ENCODE measurements at regions not wholly inside any gene's neighbourhood (a gene's known extent, or its start where the extent isn't known, plus 50 kb on each side); places are given as distances from the start of the nearest gene placed in this dataset.

- Histone ChIP-seq H3K9me3 (ENCODE audit: control insufficient read depth in 4 of 4, low read length in 3 of 4) (no peaks in the 10 kb centered on the region), H3K4me3 (ENCODE audit: low read depth in 1 of 3, low read length in 3 of 3) (no peak overlapping the region), H3K36me3 (ENCODE audit: control insufficient read depth in 4 of 4, insufficient read depth in 3 of 4, low read depth in 1 of 4, low read length in 3 of 4) (no peaks in the 10 kb centered on the region), H3K27me3 (ENCODE audit: control insufficient read depth in 4 of 4, insufficient read depth in 4 of 4, low read length in 3 of 4) (no peaks in the 10 kb centered on the region), H3K4me1 (ENCODE audit: control insufficient read depth in 4 of 4, insufficient read depth in 4 of 4, low read length in 3 of 4) (no peaks in the 10 kb centered on the region), H3K27ac (ENCODE audit: low read depth in 1 of 2, low read length in 2 of 2) (no peak overlapping the region), H3K9ac (ENCODE audit: low read depth in 1 of 2, low read length in 2 of 2) (no peak overlapping the region)
- DNase-seq (ENCODE audit: low spot score) = no peak
- no peak for TF ChIP-seq FOXA1 (IDR thresholded peaks at IDR 0.05)
- TF ChIP-seq, protein P1, sequence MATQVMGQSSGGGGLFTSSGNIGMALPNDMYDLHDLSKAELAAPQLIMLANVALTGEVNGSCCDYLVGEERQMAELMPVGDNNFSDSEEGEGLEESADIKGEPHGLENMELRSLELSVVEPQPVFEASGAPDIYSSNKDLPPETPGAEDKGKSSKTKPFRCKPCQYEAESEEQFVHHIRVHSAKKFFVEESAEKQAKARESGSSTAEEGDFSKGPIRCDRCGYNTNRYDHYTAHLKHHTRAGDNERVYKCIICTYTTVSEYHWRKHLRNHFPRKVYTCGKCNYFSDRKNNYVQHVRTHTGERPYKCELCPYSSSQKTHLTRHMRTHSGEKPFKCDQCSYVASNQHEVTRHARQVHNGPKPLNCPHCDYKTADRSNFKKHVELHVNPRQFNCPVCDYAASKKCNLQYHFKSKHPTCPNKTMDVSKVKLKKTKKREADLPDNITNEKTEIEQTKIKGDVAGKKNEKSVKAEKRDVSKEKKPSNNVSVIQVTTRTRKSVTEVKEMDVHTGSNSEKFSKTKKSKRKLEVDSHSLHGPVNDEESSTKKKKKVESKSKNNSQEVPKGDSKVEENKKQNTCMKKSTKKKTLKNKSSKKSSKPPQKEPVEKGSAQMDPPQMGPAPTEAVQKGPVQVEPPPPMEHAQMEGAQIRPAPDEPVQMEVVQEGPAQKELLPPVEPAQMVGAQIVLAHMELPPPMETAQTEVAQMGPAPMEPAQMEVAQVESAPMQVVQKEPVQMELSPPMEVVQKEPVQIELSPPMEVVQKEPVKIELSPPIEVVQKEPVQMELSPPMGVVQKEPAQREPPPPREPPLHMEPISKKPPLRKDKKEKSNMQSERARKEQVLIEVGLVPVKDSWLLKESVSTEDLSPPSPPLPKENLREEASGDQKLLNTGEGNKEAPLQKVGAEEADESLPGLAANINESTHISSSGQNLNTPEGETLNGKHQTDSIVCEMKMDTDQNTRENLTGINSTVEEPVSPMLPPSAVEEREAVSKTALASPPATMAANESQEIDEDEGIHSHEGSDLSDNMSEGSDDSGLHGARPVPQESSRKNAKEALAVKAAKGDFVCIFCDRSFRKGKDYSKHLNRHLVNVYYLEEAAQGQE (IDR thresholded peaks at IDR 0.05) = no peak
- no peak for TF ChIP-seq FOXA2 (IDR thresholded peaks at IDR 0.05)
- TF ChIP-seq RAD21 (IDR thresholded peaks at IDR 0.05) = no peak
- no peak for TF ChIP-seq ATF3 (IDR thresholded peaks at IDR 0.05)
- TF ChIP-seq RXRA (IDR thresholded peaks at IDR 0.05) = no peak
- TF ChIP-seq NR2F2 (IDR thresholded peaks at IDR 0.05) = no peak
- TF ChIP-seq, protein P2, sequence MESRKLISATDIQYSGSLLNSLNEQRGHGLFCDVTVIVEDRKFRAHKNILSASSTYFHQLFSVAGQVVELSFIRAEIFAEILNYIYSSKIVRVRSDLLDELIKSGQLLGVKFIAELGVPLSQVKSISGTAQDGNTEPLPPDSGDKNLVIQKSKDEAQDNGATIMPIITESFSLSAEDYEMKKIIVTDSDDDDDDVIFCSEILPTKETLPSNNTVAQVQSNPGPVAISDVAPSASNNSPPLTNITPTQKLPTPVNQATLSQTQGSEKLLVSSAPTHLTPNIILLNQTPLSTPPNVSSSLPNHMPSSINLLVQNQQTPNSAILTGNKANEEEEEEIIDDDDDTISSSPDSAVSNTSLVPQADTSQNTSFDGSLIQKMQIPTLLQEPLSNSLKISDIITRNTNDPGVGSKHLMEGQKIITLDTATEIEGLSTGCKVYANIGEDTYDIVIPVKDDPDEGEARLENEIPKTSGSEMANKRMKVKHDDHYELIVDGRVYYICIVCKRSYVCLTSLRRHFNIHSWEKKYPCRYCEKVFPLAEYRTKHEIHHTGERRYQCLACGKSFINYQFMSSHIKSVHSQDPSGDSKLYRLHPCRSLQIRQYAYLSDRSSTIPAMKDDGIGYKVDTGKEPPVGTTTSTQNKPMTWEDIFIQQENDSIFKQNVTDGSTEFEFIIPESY (IDR thresholded peaks at IDR 0.05) = no peak
- TF ChIP-seq EGR1 (IDR thresholded peaks at IDR 0.05; ENCODE audit: low read depth in 2 of 2) = no peak
- no peak for TF ChIP-seq JUND (IDR thresholded peaks at IDR 0.05)
- TF ChIP-seq SP1 (IDR thresholded peaks at IDR 0.05) = no peak
- no peak for TF ChIP-seq YY1 (IDR thresholded peaks at IDR 0.05)
- TF ChIP-seq HNF4A (conservative IDR thresholded peaks at IDR 0.05) = no peak
- TF ChIP-seq, protein P3, sequence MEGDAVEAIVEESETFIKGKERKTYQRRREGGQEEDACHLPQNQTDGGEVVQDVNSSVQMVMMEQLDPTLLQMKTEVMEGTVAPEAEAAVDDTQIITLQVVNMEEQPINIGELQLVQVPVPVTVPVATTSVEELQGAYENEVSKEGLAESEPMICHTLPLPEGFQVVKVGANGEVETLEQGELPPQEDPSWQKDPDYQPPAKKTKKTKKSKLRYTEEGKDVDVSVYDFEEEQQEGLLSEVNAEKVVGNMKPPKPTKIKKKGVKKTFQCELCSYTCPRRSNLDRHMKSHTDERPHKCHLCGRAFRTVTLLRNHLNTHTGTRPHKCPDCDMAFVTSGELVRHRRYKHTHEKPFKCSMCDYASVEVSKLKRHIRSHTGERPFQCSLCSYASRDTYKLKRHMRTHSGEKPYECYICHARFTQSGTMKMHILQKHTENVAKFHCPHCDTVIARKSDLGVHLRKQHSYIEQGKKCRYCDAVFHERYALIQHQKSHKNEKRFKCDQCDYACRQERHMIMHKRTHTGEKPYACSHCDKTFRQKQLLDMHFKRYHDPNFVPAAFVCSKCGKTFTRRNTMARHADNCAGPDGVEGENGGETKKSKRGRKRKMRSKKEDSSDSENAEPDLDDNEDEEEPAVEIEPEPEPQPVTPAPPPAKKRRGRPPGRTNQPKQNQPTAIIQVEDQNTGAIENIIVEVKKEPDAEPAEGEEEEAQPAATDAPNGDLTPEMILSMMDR (IDR thresholded peaks at IDR 0.05; ENCODE audit: low read depth, low read length, missing input control) = no peak
- TF ChIP-seq TAF1 (conservative IDR thresholded peaks at IDR 0.05) = no peak
- TF ChIP-seq GABPA (IDR thresholded peaks at IDR 0.05 in 1 of 2, conservative IDR thresholded peaks at IDR 0.05 in 1 of 2) = no peak
- no peak for TF ChIP-seq HNF4G (IDR thresholded peaks at IDR 0.05)
- TF ChIP-seq, protein P4, sequence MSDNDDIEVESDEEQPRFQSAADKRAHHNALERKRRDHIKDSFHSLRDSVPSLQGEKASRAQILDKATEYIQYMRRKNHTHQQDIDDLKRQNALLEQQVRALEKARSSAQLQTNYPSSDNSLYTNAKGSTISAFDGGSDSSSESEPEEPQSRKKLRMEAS (IDR thresholded peaks at IDR 0.05) = no peak
These were observed 832.5 kb upstream of the EPHA7 start for GRCh38 chr6:94251878-94252277.
